Transverse colon (tissue), 3 donors: ENCODE measurements at regions not wholly inside any gene's neighbourhood (a gene's known extent, or its start where the extent isn't known, plus 50 kb on each side); places are given as distances from the start of the nearest gene placed in this dataset.

ENCODE experiments used
- CTCF ChIP-seq, 5 experiments: fragments of 200-600 bp in 3 of 5; fragments of 450-650 bp in 2 of 5; sonication (generic) in 3 of 5; IDR thresholded peaks; 1 replicate in 2 of 5; 2 replicates in 3 of 5; pipeline ENCODE4 v1.5.1; 2016 to 2017; ENCODE audit warnings: antibody characterized with exemption in 5 of 5, inconsistent platforms in 3 of 5, mild to moderate bottlenecking in 2 of 5, moderate library complexity in 1 of 5
- POLR2A ChIP-seq: fragments of 450-650 bp; IDR thresholded peaks from one replicate; pipeline ENCODE4 v1.6.1; 2016; ENCODE audit warnings: antibody characterized with exemption, mild to moderate bottlenecking, moderate library complexity

GRCh38 chr9:28082671-28083070 lies 509.4 kb upstream of the C9orf72 start:
- TF ChIP-seq CTCF (IDR thresholded peaks at IDR 0.05) = no peak
- TF ChIP-seq POLR2A = no peak
